A172 (cell line): ENCODE measurements at regions not wholly inside any gene's neighbourhood (a gene's known extent, or its start where the extent isn't known, plus 50 kb on each side); places are given as distances from the start of the nearest gene placed in this dataset.
"Not testable (repeated sequence)": the region's sequence is repeated elsewhere in the genome, so short reads cannot be mapped to it uniquely, and the experiment has no call there.

Experiments used
- DNase-seq: peaks from one replicate; pipeline ENCODE4 v3.0.0-alpha.2; 2015; ENCODE audit warnings: low spot score

DNA sequence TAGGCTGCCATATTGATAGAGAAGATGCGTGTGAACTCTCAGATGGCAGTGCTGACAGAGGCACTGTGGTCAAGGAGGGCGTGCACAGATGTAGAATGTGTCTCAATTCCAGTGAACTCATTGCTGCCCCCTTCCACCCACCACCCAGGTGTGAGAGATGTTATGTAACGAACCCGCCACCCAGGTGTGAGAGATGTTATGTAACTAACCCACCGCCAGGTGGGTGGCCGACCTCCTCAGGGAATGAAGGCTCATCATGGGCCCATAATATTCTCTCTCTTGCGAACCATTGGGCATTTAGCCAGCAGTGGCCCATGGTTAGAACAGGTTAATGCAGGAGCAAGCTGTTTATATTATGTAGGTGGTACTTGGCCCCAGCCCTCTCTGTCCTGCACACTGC is 140.4 kb upstream of the MTPN start:
- no peak for DNase-seq

- no peak for DNase-seq
Measured at GRCh38 chr7:136116186-136116585, 139.0 kb upstream of the MTPN start.

DNA sequence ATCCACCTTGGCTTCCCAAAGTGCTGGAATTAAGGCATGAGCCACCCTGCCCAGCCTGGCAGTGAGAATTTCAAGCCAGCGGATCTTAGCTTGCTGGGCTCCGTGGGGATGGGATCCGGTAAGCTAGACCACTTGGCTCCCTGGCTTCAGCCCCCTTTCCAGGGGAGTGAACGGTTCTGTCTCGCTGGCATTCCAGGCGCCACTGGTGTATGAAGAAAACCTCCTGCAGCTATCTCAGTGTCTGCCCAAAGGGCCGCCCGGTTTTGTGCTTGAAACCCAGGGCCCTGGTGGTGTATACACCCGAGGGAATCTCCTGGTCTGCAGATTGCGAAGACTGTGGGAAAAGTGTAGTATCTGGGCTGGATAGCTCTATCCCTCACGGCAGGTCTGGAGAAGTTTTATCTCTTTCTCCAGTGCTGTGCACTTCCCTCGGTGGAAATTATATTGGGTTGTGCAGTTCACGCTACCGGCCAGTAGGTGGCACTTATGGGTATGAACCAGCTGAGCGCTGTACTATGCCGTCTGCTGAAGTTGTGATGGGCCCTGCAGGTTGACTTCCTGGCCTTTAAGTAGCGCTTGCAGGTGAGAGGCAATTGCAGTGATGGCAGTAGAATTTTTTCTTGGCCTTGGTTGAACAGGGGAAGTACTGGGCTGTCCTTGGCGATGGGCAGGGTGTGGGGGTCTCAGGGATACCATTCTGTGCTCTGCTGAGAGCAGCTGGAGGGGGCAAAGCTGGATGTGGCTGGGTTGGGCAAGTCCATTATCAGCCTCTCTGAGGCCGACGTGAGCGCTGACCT is 138.0 kb upstream of the MTPN start:
- DNase-seq = peak; percentile 29

DNA sequence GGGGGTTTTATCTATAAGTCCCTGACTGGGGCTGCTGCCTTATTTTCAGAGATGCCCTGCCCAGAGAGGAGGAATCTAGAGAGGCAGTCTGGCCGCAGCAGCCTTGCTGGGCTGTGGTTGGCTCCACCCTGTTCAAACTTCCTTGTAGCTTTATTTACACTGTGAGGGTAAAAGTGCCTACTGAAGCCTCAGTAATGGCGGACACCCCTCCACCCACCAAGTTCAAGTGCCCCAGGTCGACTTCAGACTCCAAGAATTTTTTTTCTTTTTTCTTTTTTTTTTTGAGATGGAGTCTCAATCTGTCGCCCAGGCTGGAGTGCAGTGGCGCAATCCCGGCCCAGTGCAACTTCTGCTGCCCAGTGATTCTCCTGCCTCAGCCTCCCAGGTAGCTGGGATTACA is 137.3 kb upstream of the MTPN start:
- not testable (repeated sequence) for DNase-seq

- DNase-seq = not testable (repeated sequence)
Measured at GRCh38 chr7:136109037-136109436, 131.9 kb upstream of the MTPN start.

DNA sequence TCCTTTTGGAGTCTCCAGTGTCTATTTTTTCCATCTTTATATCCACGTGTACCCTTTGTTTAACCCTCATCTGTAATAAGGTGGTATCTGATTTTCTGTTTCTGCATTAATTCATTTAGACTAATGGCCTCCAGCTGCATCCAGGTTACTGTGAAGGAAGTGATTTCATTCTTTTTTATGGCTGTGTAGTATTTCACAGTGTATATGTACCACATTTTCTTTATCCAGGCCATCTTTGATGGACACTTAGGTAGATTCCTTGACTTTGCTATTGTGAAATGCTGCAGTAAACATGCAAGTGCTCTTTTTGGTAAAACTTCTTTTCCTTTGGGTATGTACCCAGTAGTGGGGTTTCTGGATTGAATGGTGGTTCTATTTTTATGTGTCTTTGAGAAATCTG is 128.0 kb upstream of the MTPN start:
- no peak for DNase-seq

DNA sequence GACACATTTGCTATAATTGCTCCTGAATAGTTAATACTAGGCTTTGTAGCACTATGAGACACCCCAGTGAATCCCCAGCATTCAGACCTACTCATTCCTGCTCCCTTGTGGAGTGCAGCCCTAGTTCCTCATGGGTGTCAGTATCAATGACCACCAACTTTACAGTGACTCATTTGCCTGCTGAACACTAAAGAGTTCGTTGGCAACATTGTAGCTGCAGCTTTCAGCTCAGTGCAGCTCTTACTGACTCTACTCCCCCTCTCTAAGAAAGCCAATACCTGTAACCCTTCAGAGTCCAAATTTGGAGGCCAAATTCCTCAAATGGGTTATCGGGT is 127.1 kb upstream of the MTPN start:
- DNase-seq = no peak

GRCh38 chr7:136103545-136104268 is 126.5 kb upstream of the MTPN start:
- no peak for DNase-seq

- no peak for DNase-seq
Measured at GRCh38 chr7:136102881-136103280, 125.7 kb upstream of the MTPN start.

GRCh38 chr7:136092714-136093113 is 115.6 kb upstream of the MTPN start:
- not testable (repeated sequence) for DNase-seq

- no peak for DNase-seq
Measured at GRCh38 chr7:136087881-136088280, 110.7 kb upstream of the MTPN start.

- peak; percentile 93 for DNase-seq
Measured at GRCh38 chr7:136086712-136087111, 109.6 kb upstream of the MTPN start.

GRCh38 chr7:136079934-136080333 is 102.8 kb upstream of the MTPN start:
- DNase-seq = no peak

DNA sequence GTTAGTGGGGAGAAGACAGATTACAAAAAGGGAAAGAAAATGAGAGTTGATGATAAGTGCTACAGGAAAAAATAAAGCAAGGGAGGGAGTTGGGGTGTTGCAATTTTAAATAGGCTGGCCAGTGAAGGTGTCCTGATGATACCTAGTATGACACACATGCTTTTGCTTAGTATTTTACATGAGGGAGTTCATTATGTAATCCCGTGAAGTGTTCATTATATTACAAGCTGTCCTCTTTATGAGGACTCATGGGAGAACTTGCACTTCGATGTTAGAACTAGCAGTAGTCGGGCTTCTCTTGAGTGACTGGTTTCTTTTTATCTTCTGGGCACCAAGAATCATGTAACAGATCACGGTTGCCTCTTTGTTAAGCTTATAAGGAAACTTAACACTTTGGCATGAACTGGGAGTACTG is 102.3 kb upstream of the MTPN start:
- no peak for DNase-seq

- no peak for DNase-seq
Measured at GRCh38 chr7:136079066-136079465, 101.9 kb upstream of the MTPN start.

DNA sequence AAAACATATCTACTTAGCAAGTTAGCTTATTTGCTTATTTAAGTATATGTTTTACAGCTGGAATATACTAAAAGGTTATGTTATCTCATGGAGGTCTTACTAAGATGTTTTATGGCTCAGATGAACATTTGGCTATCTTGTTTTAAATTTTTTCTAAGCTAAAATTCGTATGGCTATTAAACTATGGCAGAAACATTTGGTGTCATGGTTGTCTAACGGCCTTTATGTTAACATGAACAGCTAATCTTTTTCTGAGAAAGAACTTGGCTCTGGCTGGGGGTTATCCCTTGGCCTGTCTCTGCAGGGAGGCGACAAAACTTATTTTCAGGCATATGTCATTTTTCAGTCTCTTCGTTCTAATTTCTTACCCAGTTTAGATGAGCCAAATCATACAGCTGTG is 101.5 kb upstream of the MTPN start:
- DNase-seq = no peak

- no peak for DNase-seq
Measured at GRCh38 chr7:136076954-136077353, 99.8 kb upstream of the MTPN start.

GRCh38 chr7:136074843-136075242 is 97.7 kb upstream of the MTPN start:
- no peak for DNase-seq

DNA sequence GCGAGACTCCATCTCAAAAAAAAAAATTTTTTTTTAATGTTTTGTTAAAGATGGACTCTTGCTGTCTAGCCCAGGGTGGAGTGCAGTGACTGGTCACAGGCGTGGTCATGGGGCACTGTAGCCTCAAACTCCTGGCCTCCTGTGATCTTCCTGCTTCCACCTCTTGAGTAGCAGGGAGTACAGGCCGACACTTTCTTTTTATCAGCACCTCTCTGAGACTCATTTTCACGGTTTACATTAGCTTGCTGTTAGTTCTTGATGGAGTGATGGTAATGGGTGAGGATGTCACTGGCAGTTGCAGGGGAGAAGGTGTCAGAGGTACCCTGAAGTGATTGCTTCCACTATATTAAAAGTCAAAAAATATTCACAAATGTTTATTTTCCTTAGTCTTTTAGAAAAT is 95.3 kb upstream of the MTPN start:
- DNase-seq = no peak

- DNase-seq = no peak
Measured at GRCh38 chr7:136070736-136071505, 93.8 kb upstream of the MTPN start.

- no peak for DNase-seq
Measured at GRCh38 chr7:136069840-136070529, 92.8 kb upstream of the MTPN start.

DNA sequence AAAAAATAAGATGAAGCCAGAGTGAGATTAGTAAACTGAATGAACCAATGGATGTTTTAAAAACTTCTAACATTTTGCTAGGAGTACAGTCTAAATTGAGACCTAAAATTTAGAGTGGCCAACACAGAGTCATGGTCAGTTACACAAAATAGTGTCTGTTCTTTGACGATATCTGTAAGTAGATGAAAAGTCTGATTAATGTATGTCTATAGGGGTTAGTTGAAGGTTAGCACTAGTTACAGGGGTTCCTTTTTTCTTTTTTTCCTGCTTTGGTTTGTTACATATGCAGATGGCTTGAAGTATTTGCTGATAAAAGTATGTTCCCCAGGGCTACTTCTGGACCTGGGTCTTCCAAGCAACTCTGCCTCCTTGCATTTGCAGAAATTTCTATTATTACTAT is 90.1 kb upstream of the MTPN start:
- DNase-seq = no peak
